ENCODE measurements at regions not wholly inside any gene's neighbourhood (a gene's known extent, or its start where the extent isn't known, plus 50 kb on each side); places are given as distances from the start of the nearest gene placed in this dataset.

DNA sequence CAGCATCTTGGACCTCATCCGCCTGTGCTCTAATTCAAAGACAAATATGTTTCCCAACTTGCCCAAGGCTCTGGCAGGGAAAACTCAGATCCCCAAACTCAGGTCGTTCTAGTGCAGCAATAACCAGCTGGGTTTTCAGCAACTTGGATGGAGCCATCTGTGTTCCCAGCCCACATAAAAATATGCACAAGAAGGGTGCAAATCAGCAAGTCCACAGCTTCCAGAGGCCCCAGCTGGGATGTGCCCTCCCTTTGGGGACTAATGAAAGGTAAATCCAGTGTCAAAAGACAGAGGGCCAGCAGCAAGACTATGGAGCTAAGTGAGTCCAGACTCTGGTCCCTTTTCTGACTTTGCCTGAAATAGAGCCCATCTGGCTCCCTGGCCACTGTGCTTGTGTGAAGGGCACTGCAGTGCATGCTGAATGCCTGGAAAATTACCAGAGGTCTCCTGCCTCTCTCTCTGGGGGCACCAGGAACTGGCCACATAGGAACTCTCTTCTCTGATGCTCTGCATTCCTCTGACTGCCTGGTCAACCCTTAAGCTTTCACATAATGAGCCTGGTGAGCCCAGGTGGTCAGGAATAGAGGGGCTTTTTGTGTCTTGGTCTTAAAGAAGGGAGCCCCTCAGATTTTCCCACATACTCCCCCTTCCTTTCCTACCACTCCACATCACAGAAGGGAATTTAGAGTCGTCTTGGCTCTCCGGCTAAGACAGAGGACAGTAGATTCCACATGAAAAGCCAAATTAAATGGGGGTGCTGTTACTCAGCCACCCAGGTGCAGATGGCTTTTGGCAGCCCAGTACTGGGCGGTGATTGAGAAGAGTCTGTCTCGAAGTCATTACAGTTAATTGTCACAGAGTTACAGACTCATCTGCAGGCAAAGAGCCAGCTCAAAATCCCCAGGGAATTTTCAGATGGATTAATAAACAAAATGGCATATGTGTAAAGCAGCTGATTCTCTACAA lies 88.1 kb upstream of the C1orf21 start:
- Histone ChIP-seq H3K9ac (ENCODE audit: insufficient read depth, low read length) (no peak overlapping the region), H3K4me2 (ENCODE audit: extremely low read depth, insufficient read depth, low read length) (peak overlapping the region; percentile 71), H3K36me3 (ENCODE audit: control insufficient read depth, insufficient read depth, low read length) (no peaks in the 10 kb centered on the region), H3K4me3 (replicated peaks in 1 of 4; ENCODE audit: control extremely low read depth in 1 of 4, insufficient read depth in 1 of 4, low read depth in 3 of 4, low read length in 4 of 4) (peak overlapping the region in 1 of 4 experiments; percentile 2), H2AFZ (ENCODE audit: low read length) (no peak overlapping the region), H4K20me1 (ENCODE audit: control insufficient read depth, extremely low read depth, insufficient read depth, low read length) (no peaks in the 10 kb centered on the region), H3K27me3 (ENCODE audit: control insufficient read depth, insufficient read depth, low read length) (no peaks in the 10 kb centered on the region), H3K4me1 (ENCODE audit: control insufficient read depth, extremely low read depth, insufficient read depth, low read length) (peaks cover 33% of the 10 kb centered on the region), H3K27ac (ENCODE audit: insufficient read depth, low read length) (peak overlapping the region; percentile 54), H3K79me2 (ENCODE audit: control insufficient read depth, insufficient read depth, low read length) (no peaks in the 10 kb centered on the region), H3K9me3 (ENCODE audit: control insufficient read depth, insufficient read depth, low read depth, low read length) (no peaks in the 10 kb centered on the region)
- TF ChIP-seq, protein P1, sequence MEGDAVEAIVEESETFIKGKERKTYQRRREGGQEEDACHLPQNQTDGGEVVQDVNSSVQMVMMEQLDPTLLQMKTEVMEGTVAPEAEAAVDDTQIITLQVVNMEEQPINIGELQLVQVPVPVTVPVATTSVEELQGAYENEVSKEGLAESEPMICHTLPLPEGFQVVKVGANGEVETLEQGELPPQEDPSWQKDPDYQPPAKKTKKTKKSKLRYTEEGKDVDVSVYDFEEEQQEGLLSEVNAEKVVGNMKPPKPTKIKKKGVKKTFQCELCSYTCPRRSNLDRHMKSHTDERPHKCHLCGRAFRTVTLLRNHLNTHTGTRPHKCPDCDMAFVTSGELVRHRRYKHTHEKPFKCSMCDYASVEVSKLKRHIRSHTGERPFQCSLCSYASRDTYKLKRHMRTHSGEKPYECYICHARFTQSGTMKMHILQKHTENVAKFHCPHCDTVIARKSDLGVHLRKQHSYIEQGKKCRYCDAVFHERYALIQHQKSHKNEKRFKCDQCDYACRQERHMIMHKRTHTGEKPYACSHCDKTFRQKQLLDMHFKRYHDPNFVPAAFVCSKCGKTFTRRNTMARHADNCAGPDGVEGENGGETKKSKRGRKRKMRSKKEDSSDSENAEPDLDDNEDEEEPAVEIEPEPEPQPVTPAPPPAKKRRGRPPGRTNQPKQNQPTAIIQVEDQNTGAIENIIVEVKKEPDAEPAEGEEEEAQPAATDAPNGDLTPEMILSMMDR (conservative IDR thresholded peaks at IDR 0.05 in 1 of 2, IDR thresholded peaks at IDR 0.05 in 1 of 2; ENCODE audit: low read depth in 1 of 2, low read length in 2 of 2) = no peak
- TF ChIP-seq EZH2 (IDR thresholded peaks at IDR 0.05; ENCODE audit: low read length, missing control alignments) = no peak
- DNase-seq (ENCODE audit: low read depth in 2 of 2) = peak in 1 of 2 donors; percentile 44

DNA sequence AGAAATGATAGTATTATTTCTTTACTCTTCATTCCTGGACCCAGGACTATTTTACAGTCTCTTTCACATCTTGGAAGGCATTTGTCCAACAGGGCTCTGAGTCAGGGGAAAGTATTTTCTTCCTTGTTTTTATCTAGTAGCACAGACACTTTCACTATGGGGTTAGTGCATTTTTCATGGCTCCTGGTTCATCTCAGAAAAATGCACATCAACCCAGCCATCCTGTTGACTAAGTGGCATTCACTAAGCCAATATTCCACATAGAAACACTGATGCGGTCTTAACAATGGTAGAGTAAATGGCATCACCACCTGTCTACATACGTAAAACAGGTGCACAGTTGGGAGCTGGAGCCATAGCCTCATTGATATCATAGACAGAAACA lies 87.4 kb upstream of the C1orf21 start:
- Histone ChIP-seq H3K9ac (ENCODE audit: insufficient read depth, low read length) (no peak overlapping the region), H3K27ac (ENCODE audit: insufficient read depth, low read length) (peak overlapping the region; percentile 5), H3K4me3 (replicated peaks in 1 of 4; ENCODE audit: control extremely low read depth in 1 of 4, insufficient read depth in 1 of 4, low read depth in 3 of 4, low read length in 4 of 4) (no peak overlapping the region), H3K36me3 (ENCODE audit: control insufficient read depth, insufficient read depth, low read length) (no peaks in the 10 kb centered on the region), H3K27me3 (ENCODE audit: control insufficient read depth, insufficient read depth, low read length) (no peaks in the 10 kb centered on the region), H3K9me3 (ENCODE audit: control insufficient read depth, insufficient read depth, low read depth, low read length) (no peaks in the 10 kb centered on the region), H4K20me1 (ENCODE audit: control insufficient read depth, extremely low read depth, insufficient read depth, low read length) (no peaks in the 10 kb centered on the region), H3K4me1 (ENCODE audit: control insufficient read depth, extremely low read depth, insufficient read depth, low read length) (peaks cover 33% of the 10 kb centered on the region), H3K79me2 (ENCODE audit: control insufficient read depth, insufficient read depth, low read length) (no peaks in the 10 kb centered on the region), H2AFZ (ENCODE audit: low read length) (no peak overlapping the region), H3K4me2 (ENCODE audit: extremely low read depth, insufficient read depth, low read length) (peak overlapping the region; percentile 71)
- TF ChIP-seq, protein P1 (conservative IDR thresholded peaks at IDR 0.05 in 1 of 2, IDR thresholded peaks at IDR 0.05 in 1 of 2; ENCODE audit: low read depth in 1 of 2, low read length in 2 of 2) = no peak
- no peak for TF ChIP-seq EZH2 (IDR thresholded peaks at IDR 0.05; ENCODE audit: low read length, missing control alignments)
- peak; percentile 70 to 95 for DNase-seq (ENCODE audit: low read depth in 2 of 2)

DNA sequence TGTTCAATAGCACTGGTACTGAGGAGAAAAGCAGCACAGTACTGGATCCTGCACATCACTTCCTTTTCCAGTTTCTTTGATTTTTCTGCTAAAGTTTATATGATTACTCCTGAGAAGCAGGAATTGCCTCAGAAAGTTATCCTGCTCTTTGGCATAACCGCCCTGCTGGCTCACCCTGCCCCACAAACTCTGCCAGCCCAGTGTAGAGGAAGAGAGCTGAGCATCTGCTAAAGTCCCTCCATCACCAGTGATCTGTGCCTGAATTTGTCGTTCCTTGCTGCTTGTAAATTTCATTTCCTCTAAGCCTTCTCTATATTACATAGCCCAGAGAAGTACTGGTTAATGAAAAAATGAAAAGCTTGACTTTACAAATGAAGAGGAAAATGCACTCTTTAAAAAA lies 87.0 kb upstream of the C1orf21 start:
- H4K20me1 ChIP-seq (ENCODE audit: control insufficient read depth, extremely low read depth, insufficient read depth, low read length) = no peaks in the 10 kb centered on the region
- H3K79me2 ChIP-seq (ENCODE audit: control insufficient read depth, insufficient read depth, low read length) = no peaks in the 10 kb centered on the region
- H3K4me3 ChIP-seq (replicated peaks in 1 of 4; ENCODE audit: control extremely low read depth in 1 of 4, insufficient read depth in 1 of 4, low read depth in 3 of 4, low read length in 4 of 4) = no peak overlapping the region
- H3K9ac ChIP-seq (ENCODE audit: insufficient read depth, low read length) = no peak overlapping the region
- H3K4me2 ChIP-seq (ENCODE audit: extremely low read depth, insufficient read depth, low read length) = peak overlapping the region; percentile 60
- TF ChIP-seq, protein P1 (conservative IDR thresholded peaks at IDR 0.05 in 1 of 2, IDR thresholded peaks at IDR 0.05 in 1 of 2; ENCODE audit: low read depth in 1 of 2, low read length in 2 of 2) = no peak
- no peak for TF ChIP-seq EZH2 (IDR thresholded peaks at IDR 0.05; ENCODE audit: low read length, missing control alignments)
- H2AFZ ChIP-seq (ENCODE audit: low read length) = no peak overlapping the region
- H3K9me3 ChIP-seq (ENCODE audit: control insufficient read depth, insufficient read depth, low read depth, low read length) = no peaks in the 10 kb centered on the region
- no peaks in the 10 kb centered on the region for H3K36me3 ChIP-seq (ENCODE audit: control insufficient read depth, insufficient read depth, low read length)
- H3K4me1 ChIP-seq (ENCODE audit: control insufficient read depth, extremely low read depth, insufficient read depth, low read length) = peaks cover 33% of the 10 kb centered on the region
- peak overlapping the region; percentile 5 for H3K27ac ChIP-seq (ENCODE audit: insufficient read depth, low read length)
- no peaks in the 10 kb centered on the region for H3K27me3 ChIP-seq (ENCODE audit: control insufficient read depth, insufficient read depth, low read length)
- no peak for DNase-seq (ENCODE audit: low read depth in 2 of 2)

Data from fibroblast of lung (primary cell).